Testis (tissue), 2 donors: ENCODE measurements at regions not wholly inside any gene's neighbourhood (a gene's known extent, or its start where the extent isn't known, plus 50 kb on each side); places are given as distances from the start of the nearest gene placed in this dataset.
"Not testable (repeated sequence)": the region's sequence is repeated elsewhere in the genome, so short reads cannot be mapped to it uniquely, and the experiment has no call there.

ENCODE experiments used
- POLR2A ChIP-seq: fragments of 450-650 bp; IDR thresholded peaks from one replicate; pipeline ENCODE4 v1.6.1; 2017; ENCODE audit warnings: antibody characterized with exemption, mild to moderate bottlenecking, moderate library complexity
- TF ChIP-seq, protein P1 (sequence below), 3 experiments: fragments of 450-650 bp in 2 of 3; fragments of 200-600 bp in 1 of 3; sonication (generic) in 1 of 3; IDR thresholded peaks; one replicate each; pipeline ENCODE4 v1.5.1; 2016 to 2019; ENCODE audit warnings: antibody characterized with exemption in 3 of 3, mild to moderate bottlenecking in 2 of 3, moderate library complexity in 1 of 3

DNA sequence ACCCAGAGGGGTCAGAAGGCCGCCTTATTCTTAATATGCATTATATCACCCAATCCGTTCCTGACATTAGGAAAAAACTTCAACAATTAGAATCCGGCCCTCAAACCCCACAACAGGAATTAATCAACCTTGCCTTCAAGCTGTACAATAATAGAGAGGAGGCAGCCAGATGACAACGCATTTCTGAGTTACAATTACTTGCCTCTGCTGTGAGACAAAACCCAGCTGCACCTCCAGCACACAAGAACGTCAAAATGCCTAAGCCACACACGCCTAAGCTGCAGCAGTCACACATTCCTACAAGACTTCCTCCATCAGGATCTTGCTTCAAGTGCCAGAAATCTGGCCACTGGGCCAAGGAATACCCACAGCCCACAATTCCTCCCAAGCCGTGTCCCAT lies 1723.1 kb downstream of the LRRC4C start:
- TF ChIP-seq, protein P1, sequence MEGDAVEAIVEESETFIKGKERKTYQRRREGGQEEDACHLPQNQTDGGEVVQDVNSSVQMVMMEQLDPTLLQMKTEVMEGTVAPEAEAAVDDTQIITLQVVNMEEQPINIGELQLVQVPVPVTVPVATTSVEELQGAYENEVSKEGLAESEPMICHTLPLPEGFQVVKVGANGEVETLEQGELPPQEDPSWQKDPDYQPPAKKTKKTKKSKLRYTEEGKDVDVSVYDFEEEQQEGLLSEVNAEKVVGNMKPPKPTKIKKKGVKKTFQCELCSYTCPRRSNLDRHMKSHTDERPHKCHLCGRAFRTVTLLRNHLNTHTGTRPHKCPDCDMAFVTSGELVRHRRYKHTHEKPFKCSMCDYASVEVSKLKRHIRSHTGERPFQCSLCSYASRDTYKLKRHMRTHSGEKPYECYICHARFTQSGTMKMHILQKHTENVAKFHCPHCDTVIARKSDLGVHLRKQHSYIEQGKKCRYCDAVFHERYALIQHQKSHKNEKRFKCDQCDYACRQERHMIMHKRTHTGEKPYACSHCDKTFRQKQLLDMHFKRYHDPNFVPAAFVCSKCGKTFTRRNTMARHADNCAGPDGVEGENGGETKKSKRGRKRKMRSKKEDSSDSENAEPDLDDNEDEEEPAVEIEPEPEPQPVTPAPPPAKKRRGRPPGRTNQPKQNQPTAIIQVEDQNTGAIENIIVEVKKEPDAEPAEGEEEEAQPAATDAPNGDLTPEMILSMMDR (IDR thresholded peaks at IDR 0.05): not testable (repeated sequence)
- TF ChIP-seq POLR2A: not testable (repeated sequence)
